ENCODE measurements at regions not wholly inside any gene's neighbourhood (a gene's known extent, or its start where the extent isn't known, plus 50 kb on each side); places are given as distances from the start of the nearest gene placed in this dataset.

- no peak for DNase-seq (ENCODE audit: low spot score)
Measured at GRCh38 chr17:34826332-34826731, 134.9 kb downstream of the CCT6B start.

- no peak for DNase-seq (ENCODE audit: low spot score)
Measured at GRCh38 chr17:34825884-34826283, 135.4 kb downstream of the CCT6B start.

- no peak for DNase-seq (ENCODE audit: low spot score)
Measured at GRCh38 chr17:34825102-34825501, 136.2 kb downstream of the CCT6B start.

GRCh38 chr17:34823023-34823422 is 138.2 kb downstream of the CCT6B start:
- DNase-seq (ENCODE audit: low spot score) = no peak

DNA sequence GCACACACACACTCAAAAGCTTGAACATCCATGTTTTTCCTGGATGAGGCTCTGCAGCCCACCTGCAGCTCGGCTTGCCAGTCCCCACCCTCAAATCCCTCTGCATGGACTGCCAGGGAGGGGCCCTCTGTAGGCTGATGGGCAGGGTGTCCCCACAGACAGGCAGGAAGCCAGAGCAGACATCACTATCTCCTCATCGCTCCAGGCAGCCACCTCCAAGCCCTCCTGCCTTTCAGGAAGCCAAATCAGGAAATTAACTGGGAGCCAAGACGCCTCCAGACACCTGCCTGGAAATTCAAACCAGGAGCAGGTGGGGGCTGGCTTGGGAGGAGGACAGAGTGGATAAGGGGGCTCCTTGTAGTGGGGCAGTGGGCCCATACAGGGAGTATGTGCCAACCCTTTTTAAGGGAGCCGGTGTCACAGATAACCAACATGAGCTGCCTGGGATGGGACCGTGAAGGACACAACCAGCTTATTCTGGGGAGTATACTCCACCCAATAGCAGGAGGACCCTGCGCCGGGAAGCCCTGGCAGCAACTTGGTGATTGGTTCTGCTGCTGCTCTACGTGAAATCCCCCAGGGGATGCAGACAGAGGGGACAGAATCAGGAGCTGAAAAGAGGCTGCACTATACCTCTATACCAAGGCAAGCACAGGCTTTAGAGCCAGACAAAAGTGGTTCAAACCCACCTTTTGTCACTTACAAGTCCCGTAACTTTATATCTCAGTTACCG is 139.1 kb downstream of the CCT6B start:
- no peak for DNase-seq (ENCODE audit: low spot score)

DNA sequence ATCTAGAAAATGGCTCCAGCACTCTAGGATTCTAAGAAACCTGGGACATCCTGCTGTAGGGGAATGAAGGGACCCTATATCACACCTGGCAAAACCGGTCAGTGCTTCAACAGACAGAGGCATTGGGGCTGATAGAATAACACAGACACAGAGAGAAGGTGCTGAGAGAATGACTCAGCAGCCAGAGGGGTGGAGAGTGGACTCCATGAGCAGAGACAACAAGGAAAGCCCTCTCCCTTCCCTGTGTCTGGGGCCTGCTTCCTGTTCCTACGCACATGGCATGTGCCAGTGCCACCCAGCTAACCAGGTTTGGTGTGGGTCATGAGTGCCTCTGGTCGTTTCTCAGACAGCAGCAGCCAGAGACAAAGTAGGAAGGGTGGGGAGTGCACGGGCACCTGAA is 140.3 kb downstream of the CCT6B start:
- no peak for DNase-seq (ENCODE audit: low spot score)

GRCh38 chr17:34820248-34820801 is 140.9 kb downstream of the CCT6B start:
- no peak for DNase-seq (ENCODE audit: low spot score)

DNA sequence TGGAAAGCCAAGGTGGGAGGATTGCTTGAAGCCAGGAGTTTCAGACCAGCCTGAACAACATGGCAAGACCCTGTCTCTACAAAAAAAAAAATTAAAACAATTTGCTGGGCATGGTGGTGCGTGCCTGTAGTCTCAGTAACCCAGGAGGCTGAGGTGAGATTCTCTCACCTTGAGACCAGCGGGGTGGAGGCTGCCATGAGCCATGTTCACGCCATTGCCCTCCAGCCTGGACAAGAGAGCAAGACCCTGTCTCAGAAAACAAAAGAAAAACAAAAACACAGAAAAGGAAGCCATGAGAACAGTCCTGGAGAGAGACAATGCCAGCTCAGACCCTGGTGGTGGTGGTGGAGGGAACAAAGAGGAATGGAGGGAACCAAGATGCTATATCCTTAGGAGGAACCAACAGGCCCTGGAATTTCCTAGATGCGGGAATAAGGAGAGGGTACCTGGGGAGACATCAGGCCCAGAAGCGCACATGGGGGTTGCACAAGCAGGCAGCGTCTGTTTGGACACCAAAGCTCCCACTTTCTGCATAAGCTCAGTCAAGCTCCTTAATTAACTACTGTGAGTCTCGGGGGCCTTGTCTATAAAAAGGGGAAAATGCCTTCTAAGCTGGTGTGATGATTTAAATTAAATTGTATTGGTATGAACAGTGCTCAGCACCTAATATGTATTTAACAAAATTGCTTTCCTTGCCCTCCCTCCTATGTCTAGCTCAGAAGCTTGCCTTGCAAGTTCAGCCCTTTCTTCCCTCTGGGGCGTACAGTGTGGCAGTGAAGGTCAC is 143.8 kb downstream of the CCT6B start:
- no peak for DNase-seq (ENCODE audit: low spot score)

- DNase-seq (ENCODE audit: low spot score) = no peak
Measured at GRCh38 chr17:34816848-34817247, 144.4 kb downstream of the CCT6B start.

- DNase-seq (ENCODE audit: low spot score) = no peak
Measured at GRCh38 chr17:34813290-34813689, 148.0 kb downstream of the CCT6B start.

DNA sequence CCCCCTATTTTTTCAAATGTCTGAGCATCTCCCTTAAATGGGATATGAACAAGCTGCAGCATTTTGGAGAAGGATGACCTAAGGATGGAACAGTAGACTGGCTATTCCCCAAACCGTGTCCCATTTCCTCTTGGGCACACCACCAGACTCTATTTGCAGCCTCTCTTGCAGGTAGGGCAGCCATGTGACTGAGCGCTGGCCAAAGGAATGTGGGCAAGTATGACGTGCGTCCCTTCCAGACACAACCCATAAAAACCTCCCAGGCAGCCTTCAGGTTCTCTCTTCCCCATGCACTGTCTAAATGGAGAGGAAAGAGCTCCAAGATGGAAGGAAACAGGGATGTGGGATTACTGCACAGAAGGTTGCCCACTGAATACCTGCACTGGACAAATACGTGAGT is 149.7 kb downstream of the CCT6B start:
- DNase-seq (ENCODE audit: low spot score) = no peak

DNA sequence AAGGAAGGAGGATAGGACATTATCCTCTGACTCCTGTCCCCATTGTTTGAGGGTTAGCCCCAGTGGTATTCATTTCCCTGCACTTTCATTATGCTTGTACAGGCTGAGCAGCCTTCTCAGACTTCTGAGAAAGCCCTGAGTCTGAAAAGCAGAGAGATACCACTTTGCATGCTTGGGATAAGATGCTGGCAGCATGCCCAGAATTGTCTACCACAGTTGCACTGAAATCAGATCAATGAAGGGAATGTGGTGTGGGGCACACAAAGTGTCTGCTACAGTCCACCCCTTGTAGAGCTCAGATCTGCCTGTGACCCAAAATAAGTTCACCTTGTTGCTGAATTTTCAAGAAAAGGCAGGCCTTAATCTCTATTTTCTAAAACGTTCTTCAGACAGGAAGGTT is 160.6 kb downstream of the CCT6B start:
- no peak for DNase-seq (ENCODE audit: low spot score)

GRCh38 chr17:34799751-34800150 is 161.5 kb downstream of the CCT6B start:
- no peak for DNase-seq (ENCODE audit: low spot score)

GRCh38 chr17:34798581-34798980 is 162.7 kb downstream of the CCT6B start:
- no peak for DNase-seq (ENCODE audit: low spot score)

- DNase-seq (ENCODE audit: low spot score) = no peak
Measured at GRCh38 chr17:34797720-34798119, 163.5 kb downstream of the CCT6B start.

GRCh38 chr17:34793231-34793908 is 167.9 kb downstream of the CCT6B start:
- no peak for DNase-seq (ENCODE audit: low spot score)

GRCh38 chr17:34788696-34789095 is 172.6 kb downstream of the CCT6B start:
- no peak for DNase-seq (ENCODE audit: low spot score)

- DNase-seq (ENCODE audit: low spot score) = no peak
Measured at GRCh38 chr17:34784526-34784925, 176.7 kb downstream of the CCT6B start.

DNA sequence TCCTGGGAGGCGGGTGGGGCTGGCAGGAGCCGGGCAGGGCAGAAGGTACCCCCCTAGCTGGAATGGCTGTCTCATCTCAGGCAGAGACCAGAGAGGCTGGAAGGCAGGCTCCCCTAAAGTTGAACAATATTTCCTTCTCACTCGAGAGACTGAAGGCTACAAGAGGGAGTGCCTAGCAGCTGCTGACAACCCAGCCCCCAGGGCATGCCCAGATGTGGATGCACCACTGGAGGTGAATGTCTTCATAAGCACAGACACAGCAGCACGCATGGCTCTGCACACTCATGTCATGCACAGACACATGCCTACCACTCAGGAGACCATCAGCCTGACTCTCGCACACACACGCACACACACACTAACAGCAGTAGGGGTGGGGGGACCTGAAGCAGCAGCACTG is 179.0 kb downstream of the CCT6B start:
- DNase-seq (ENCODE audit: low spot score) = no peak

- no peak for DNase-seq (ENCODE audit: low spot score)
Measured at GRCh38 chr17:34781571-34782108, 179.6 kb downstream of the CCT6B start.

GRCh38 chr17:34781071-34781470 is 180.2 kb downstream of the CCT6B start:
- no peak for DNase-seq (ENCODE audit: low spot score)

DNA sequence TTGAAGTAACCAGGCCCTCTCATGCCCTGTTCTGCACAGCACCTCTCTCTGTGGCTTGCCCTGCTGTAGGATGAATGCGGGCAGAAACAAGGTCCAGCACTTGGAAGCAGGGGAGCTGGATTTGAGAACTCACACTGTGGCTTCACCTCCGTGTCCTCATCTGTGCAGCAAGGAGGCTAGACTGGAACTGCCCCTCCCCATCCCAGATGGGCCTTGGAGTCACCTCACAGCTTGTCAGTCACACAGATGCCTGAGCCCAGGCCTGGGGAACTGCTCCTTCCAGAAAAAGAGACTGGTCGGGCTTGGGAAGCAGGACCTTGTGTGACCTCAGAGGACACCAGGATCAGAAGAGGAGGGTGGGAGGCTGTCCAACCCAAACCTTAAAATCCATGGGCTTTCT is 180.8 kb downstream of the CCT6B start:
- no peak for DNase-seq (ENCODE audit: low spot score)

All from mesenteric fat pad (tissue), 1 donor.